A673 (cell line): ENCODE measurements at regions not wholly inside any gene's neighbourhood (a gene's known extent, or its start where the extent isn't known, plus 50 kb on each side); places are given as distances from the start of the nearest gene placed in this dataset.

Experiments used
- EZH2 ChIP-seq: fragments of 200-600 bp; sonication (generic); IDR thresholded peaks from 2 replicates; pipeline ENCODE4 v1.6.1; 2017; ENCODE audit warnings: borderline replicate concordance, low read depth, mild to moderate bottlenecking, mixed read lengths, antibody characterized with exemption, low read length; ENCODE audit not compliant: poor library complexity, severe bottlenecking
- TF ChIP-seq, protein P1 (sequence below): fragments of 300-800, 200-600 bp; sonication (generic); conservative IDR thresholded peaks from 2 replicates; pipeline ENCODE4 v1.5.1; 2017; ENCODE audit warnings: low read depth, mild to moderate bottlenecking, antibody characterized with exemption, low read length, moderate library complexity, mixed read lengths

DNA sequence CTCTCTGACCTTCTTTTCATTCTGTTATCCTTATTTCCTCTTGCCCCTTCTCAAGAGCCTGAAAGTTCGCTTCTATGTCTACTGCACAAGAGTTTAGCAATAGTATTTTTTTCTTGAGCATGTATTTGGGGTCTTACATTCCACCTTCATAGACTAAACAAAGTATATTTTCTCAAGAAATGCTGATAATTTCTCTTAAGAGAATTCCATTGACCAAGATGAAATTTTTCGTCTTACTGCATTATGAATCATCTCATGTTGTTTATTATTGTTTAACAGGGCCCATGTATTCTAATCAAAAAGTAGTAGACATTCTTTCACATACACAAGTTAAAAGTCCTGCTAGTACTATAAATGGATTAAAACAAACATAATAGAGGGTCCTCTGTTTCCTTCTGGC, 219.3 kb downstream of the C12orf50 start:
- TF ChIP-seq, protein P1, sequence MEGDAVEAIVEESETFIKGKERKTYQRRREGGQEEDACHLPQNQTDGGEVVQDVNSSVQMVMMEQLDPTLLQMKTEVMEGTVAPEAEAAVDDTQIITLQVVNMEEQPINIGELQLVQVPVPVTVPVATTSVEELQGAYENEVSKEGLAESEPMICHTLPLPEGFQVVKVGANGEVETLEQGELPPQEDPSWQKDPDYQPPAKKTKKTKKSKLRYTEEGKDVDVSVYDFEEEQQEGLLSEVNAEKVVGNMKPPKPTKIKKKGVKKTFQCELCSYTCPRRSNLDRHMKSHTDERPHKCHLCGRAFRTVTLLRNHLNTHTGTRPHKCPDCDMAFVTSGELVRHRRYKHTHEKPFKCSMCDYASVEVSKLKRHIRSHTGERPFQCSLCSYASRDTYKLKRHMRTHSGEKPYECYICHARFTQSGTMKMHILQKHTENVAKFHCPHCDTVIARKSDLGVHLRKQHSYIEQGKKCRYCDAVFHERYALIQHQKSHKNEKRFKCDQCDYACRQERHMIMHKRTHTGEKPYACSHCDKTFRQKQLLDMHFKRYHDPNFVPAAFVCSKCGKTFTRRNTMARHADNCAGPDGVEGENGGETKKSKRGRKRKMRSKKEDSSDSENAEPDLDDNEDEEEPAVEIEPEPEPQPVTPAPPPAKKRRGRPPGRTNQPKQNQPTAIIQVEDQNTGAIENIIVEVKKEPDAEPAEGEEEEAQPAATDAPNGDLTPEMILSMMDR: no peak
- TF ChIP-seq EZH2: no peak
